OCI-LY1 (cell line): ENCODE measurements at regions not wholly inside any gene's neighbourhood (a gene's known extent, or its start where the extent isn't known, plus 50 kb on each side); places are given as distances from the start of the nearest gene placed in this dataset.
"Not testable (repeated sequence)": the region's sequence is repeated elsewhere in the genome, so short reads cannot be mapped to it uniquely, and the experiment has no call there.

Source experiments
- EZH2 ChIP-seq: fragments of 200-600 bp; sonication (generic), shearing (Covaris generic); IDR thresholded peaks from 2 replicates; pipeline ENCODE4 v1.8.0; 2017; ENCODE audit warnings: borderline replicate concordance, mixed run types, mild to moderate bottlenecking, antibody characterized with exemption, low read length, moderate library complexity, mixed read lengths
- TF ChIP-seq, protein P1 (sequence below): fragments of 200-600 bp; sonication (generic), shearing (Covaris generic); IDR thresholded peaks from 2 replicates; pipeline ENCODE4 v1.5.1; 2017; ENCODE audit warnings: mild to moderate bottlenecking, antibody characterized with exemption, low read length, moderate library complexity, mixed read lengths

DNA sequence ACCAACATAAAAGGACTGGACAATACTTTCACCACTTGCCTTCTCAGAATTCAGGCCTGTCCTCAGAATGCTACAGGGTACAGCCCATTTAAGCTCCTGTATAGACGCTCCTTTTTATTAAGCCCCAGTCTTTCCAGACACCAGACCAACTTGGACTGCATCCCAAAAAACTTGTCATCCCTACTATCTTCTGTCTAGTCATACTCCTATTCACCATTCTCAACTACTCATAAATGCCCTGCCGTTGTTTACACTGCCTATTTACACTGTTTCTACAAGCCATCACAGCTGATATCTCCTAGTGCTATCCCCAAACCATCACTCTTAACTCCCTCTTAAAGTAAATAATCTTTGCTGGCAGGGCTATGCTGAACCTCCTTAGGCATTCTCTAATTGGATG, 123.2 kb upstream of the RMP24 start:
- TF ChIP-seq, protein P1, sequence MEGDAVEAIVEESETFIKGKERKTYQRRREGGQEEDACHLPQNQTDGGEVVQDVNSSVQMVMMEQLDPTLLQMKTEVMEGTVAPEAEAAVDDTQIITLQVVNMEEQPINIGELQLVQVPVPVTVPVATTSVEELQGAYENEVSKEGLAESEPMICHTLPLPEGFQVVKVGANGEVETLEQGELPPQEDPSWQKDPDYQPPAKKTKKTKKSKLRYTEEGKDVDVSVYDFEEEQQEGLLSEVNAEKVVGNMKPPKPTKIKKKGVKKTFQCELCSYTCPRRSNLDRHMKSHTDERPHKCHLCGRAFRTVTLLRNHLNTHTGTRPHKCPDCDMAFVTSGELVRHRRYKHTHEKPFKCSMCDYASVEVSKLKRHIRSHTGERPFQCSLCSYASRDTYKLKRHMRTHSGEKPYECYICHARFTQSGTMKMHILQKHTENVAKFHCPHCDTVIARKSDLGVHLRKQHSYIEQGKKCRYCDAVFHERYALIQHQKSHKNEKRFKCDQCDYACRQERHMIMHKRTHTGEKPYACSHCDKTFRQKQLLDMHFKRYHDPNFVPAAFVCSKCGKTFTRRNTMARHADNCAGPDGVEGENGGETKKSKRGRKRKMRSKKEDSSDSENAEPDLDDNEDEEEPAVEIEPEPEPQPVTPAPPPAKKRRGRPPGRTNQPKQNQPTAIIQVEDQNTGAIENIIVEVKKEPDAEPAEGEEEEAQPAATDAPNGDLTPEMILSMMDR, result not testable (repeated sequence)
- not testable (repeated sequence) for TF ChIP-seq EZH2
